ENCODE measurements at regions not wholly inside any gene's neighbourhood (a gene's known extent, or its start where the extent isn't known, plus 50 kb on each side); places are given as distances from the start of the nearest gene placed in this dataset.

GRCh38 chr22:48210198-48210580, 1447.7 kb downstream of the TBC1D22A start:
- 42 to 57% (median 47%) methylated on average over 10 of the region's 10 CpGs for WGBS, 5 donors
- intact Hi-C loops (cut with DNase I; ENCODE audit: low total_unique reads) = no loop called here
- H3K27ac ChIP-seq = no peak overlapping the region
- H3K9me3 ChIP-seq = peaks cover 0 to 6% (median 0%) of the 10 kb centered on the region in 4 donors
- no peaks in the 10 kb centered on the region for H3K36me3 ChIP-seq
- no peaks in the 10 kb centered on the region for H3K4me1 ChIP-seq
- DNase-seq = no peak
- H3K27me3 ChIP-seq = peaks cover 0 to 50% (median 0%) of the 10 kb centered on the region in 3 donors
- no peak for TF ChIP-seq EP300 (IDR thresholded peaks at IDR 0.05)
- no peak for TF ChIP-seq CTCF (IDR thresholded peaks at IDR 0.05)
- no peak for TF ChIP-seq POLR2A (IDR thresholded peaks at IDR 0.05)
- TF ChIP-seq POLR2AphosphoS5 (IDR thresholded peaks at IDR 0.05) = no peak
- H3K4me3 ChIP-seq = no peak overlapping the region

- H3K27me3 ChIP-seq = peaks cover 0 to 47% (median 0%) of the 10 kb centered on the region in 3 donors
- H3K36me3 ChIP-seq = no peaks in the 10 kb centered on the region
- no peak overlapping the region for H3K4me3 ChIP-seq
- H3K4me1 ChIP-seq = no peaks in the 10 kb centered on the region
- intact Hi-C loops (cut with DNase I; ENCODE audit: low total_unique reads) = no loop called here
- H3K27ac ChIP-seq = no peak overlapping the region
- TF ChIP-seq CTCF (IDR thresholded peaks at IDR 0.05) (no peak), POLR2AphosphoS5 (IDR thresholded peaks at IDR 0.05) (no peak), POLR2A (IDR thresholded peaks at IDR 0.05) (no peak), EP300 (IDR thresholded peaks at IDR 0.05) (no peak)
- H3K9me3 ChIP-seq = peaks cover 0 to 6% (median 0%) of the 10 kb centered on the region in 4 donors
- no peak for DNase-seq
- WGBS, 5 donors = 79 to 85% (median 81%) methylated on average over 25 to 26 of the region's 26 CpGs
Measured at GRCh38 chr22:48209473-48210197, 1447.2 kb downstream of the TBC1D22A start.

GRCh38 chr22:48208894-48209293, 1446.4 kb downstream of the TBC1D22A start:
- Histone ChIP-seq H3K27me3 (peaks cover 0 to 39% (median 0%) of the 10 kb centered on the region in 3 donors), H3K4me3 (no peak overlapping the region), H3K4me1 (no peaks in the 10 kb centered on the region), H3K27ac (no peak overlapping the region), H3K9me3 (peaks cover 0 to 5% (median 0%) of the 10 kb centered on the region in 4 donors), H3K36me3 (no peaks in the 10 kb centered on the region)
- WGBS, 5 donors = 87 to 90% (median 90%) methylated on average over 19 of the region's 19 CpGs
- DNase-seq = no peak
- TF ChIP-seq EP300 (IDR thresholded peaks at IDR 0.05) (no peak), POLR2AphosphoS5 (IDR thresholded peaks at IDR 0.05) (no peak), POLR2A (IDR thresholded peaks at IDR 0.05) (no peak), CTCF (IDR thresholded peaks at IDR 0.05) (no peak)
- intact Hi-C loops (cut with DNase I; ENCODE audit: low total_unique reads) = no loop called here

- Histone ChIP-seq H3K27me3 (peaks cover 0 to 34% (median 0%) of the 10 kb centered on the region in 3 donors), H3K27ac (no peak overlapping the region), H3K4me3 (no peak overlapping the region), H3K36me3 (no peaks in the 10 kb centered on the region), H3K9me3 (no peaks in the 10 kb centered on the region), H3K4me1 (no peaks in the 10 kb centered on the region)
- intact Hi-C loops (cut with DNase I; ENCODE audit: low total_unique reads) = no loop called here
- WGBS, 5 donors = 68 to 74% (median 72%) methylated on average over 6 of the region's 6 CpGs
- DNase-seq = no peak
- TF ChIP-seq POLR2A (IDR thresholded peaks at IDR 0.05) (no peak), CTCF (IDR thresholded peaks at IDR 0.05) (no peak), EP300 (IDR thresholded peaks at IDR 0.05) (no peak), POLR2AphosphoS5 (IDR thresholded peaks at IDR 0.05) (no peak)
Measured at GRCh38 chr22:48207919-48208535, 1445.6 kb downstream of the TBC1D22A start.
